Stimulated activated CD4-positive, alpha-beta T cell treated with anti-CD3 and anti-CD28 coated beads, Interleukin-4, amount 100 ng/mL, for 4 hours (primary cell): ENCODE measurements at regions not wholly inside any gene's neighbourhood (a gene's known extent, or its start where the extent isn't known, plus 50 kb on each side); places are given as distances from the start of the nearest gene placed in this dataset.

Experiments used
- DNase-seq, 2 experiments: peaks; one replicate each; pipeline ENCODE4 v3.0.0-alpha.2; 2020

DNA sequence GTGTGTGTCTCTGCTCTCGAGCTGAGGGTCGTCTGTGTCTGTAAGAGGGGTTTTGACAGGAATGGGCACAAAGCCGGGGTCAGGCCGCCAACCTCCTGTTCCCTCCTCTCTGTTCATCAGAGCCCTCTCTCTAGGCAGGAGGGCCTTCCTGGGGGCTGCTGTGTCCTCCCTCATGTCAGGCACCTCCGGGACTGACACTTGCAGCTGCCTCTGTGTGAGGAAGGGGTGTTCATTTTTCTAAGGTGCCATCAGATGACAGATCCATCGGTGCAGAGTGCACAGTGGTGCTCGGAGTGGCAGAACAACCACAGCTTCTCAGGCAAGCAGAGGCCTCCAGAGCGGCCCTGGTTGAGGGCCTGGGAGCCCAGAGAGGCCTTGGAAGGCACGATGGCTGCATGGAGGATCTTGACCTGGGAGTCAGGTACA, 265.4 kb upstream of the B3GAT1 start:
- no peak for DNase-seq

DNA sequence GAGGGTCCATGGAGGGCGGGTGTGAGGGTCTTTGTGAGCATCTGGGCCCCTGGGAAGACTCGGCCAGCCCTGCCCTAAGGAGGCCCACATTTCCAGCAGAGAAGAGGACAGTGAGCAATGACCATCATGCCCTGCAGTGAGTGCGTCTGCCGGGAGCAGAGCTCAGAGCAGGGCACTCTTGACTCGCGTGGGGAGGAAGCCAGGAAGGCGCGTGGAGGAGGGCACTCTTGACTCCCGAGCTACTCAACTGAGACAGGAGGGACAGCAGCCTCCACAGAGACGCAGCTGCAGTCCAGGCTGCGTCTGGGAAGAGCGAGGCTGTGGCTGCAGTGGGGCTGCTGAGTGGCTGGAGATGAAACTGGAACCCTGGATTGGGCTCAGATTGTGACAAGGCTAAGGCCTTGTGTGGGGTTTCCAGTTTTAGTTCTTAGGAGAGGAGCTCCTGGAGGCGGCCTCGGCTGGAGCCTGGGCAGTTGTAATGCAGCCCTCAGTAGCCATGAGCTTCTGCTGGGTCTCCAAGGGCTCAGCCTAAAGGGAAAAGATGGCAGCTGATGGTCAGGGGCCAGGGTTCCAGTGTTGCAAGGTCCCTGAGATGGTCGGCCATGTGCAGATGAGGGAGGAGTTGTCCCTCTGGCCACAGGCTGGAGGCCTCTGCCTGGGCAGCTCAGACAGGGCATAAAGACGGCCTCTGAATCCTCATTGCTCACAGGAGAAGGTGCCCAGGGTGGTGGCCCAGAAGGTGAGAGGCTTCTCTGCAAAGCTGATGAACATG, 264.7 kb upstream of the B3GAT1 start:
- no peak for DNase-seq

DNA sequence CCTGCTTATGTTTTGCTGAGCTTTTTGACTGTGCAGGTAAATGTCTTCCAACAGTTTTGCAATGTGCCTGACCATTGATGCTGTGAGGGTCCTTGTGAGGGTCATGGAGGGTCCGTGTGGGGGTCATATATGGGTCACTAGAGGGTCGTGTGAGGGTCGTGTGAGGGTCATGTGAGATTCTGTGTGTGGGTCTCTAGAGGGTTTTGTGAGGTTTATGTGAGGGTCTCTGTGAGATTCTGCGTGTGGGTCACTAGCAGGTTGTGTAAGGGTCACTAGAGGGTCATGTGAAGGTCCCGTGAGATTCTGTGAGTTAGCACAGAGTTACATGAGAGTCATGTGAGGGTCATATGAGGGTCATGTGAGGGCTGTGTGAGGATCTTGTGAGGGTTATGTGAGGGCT, 263.9 kb upstream of the B3GAT1 start:
- DNase-seq = no peak

DNA sequence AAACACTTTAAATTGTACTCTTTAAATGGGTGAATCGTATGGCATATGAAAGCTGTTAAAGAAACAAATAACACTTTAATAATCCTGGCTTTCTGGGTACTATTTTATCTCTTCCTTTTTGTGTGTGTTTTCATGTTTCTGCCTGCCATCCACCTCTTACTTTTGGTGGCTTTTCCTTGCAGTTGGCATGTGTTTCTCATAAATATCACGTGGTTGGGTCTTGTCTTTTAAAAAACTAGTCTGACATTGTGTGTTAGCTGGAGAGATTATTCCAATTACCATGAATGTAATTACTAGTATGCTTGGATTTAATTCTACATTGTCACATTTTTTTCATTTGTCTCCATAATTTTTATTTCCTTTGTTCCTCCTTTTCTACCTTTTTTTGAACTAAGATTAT, 262.9 kb upstream of the B3GAT1 start:
- DNase-seq = no peak

DNA sequence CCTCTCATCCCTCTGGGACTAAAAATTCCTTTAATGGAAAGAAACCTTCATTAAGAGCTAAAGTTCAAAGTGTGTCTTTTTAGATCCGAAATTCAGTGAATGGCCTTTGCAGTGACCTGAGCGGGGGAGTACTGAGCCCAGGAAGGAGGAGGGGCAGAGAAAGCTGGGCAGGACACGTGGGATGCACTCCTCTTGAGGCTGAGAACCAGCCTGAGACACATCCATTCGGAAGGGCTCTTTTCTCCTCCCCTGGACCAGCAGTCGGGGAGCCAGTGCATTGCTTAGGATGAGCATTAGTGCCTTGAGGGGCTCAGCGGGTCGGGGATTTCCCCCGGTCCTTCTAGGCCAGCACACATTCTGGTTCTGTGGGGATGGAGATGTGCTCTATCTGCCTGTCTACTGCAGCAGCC, 258.9 kb upstream of the B3GAT1 start:
- no peak for DNase-seq

DNA sequence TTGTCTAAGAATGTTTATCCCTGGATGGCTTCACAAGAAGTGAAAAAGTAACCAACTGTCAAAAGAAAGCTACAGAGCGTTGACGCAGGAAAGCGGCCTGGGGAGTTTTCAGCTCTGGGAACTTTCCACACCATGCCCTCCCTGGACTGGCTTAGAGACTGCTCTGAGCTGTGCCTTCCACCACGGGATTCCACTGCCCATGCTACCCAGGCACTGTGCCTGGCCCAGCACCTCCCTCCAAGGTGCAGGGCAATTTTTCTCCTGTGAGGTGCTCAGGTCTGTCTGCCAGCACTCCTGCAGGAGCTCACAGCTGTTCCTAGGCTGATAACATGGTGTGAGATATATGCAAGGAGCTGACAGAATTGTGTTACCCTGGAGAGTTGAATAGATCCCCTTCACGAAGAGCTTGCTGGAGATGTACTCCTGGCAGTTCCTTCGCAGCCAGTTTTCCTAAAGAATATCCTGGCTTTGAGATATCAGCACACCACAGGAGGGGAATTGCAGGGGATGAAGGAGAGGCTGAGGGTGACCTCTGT, 258.3 kb upstream of the B3GAT1 start:
- DNase-seq = no peak

DNA sequence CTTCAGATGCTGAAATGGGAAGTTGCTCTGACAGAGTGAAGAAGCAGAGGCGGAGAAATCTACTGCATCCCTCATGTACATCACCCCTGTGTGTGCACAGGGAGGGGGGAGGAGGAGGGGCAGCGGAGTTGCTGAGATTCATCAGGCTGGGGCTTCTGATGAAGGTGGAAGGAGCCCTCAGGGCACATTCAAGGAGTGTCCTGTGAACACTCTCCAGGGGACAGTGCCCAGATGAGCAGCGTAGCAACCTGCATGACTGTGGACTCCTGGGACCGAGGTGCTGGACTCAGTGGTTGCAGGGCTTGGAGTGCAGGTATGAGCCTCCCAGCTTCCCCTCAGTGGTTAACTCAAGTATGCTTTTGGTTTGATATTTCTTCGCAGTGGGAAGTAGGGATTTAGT, 257.8 kb upstream of the B3GAT1 start:
- DNase-seq = no peak

DNA sequence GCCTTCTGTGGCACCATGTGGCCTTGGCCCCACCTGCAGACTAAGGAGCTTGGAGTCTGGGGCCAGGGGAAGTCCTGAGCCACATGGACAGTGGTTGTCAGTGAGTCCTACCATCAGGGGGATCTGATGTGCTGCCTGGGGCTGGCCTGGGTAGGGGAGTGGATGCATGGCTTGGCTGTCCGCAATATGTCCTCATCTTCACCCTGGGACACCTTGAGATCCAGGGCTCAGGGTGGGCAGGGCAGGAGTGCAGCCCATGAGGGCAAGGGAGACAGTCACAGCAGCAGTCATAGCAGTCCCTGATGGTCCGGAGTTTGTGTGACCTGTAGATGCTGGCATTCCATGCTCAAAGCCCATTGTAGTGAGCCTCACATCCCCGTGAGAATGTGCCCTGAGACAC, 256.8 kb upstream of the B3GAT1 start:
- DNase-seq = no peak

DNA sequence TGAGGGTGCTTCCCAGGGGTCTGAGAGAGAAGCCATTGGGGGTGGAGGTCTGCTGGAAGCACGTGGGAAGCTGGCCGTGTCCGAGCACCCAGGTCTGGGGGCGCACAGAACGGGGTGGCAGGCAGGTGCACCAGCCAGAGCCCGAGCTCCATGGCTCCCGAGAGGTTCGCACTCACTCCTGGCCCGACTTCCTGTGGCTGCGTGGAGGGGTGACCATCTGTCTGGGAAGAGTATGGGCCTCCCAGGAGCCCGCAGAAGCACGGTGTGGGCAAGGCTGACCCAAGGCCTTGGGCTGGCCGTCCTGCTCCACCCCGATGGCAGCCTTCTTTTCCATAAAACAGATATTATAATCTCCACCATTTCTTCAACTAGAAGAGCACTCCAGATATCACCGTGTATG, 256.0 kb upstream of the B3GAT1 start:
- DNase-seq = no peak

DNA sequence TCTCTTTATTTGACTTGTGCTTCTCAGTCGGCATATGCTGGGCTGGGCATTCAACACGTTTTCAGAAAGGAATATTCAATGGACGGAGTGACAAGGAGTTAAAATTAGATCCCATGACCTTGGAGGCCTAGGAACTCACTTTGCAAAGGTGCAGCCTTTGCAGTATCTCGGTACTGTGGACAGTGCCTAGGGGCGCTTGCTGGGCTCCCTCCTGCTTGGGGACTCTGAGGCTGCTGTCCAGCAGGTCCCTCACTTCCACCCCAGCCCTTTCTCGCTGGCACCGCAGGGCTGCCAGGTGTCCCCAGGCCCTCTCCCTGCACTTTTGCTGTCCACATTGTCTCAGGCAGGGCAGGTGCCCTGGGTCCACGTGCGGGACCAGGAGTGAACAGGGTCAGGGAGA, 255.5 kb upstream of the B3GAT1 start:
- no peak for DNase-seq

DNA sequence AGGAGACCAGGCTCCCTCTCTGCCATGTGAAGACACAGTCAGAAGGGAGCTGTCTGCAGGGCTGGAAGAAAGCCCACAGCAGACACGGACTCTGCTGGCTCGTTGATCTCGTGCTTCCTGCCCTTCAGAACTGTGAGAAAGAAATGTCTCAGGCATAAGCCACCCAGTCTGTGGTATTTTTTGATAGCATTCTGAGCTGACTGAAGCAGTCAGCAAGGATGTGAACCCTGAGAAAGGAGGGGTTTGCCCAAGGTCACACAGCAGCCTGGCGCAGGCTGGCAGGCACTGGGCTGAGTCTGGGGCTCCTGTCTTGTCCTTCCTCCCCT, 255.1 kb upstream of the B3GAT1 start:
- DNase-seq = no peak

DNA sequence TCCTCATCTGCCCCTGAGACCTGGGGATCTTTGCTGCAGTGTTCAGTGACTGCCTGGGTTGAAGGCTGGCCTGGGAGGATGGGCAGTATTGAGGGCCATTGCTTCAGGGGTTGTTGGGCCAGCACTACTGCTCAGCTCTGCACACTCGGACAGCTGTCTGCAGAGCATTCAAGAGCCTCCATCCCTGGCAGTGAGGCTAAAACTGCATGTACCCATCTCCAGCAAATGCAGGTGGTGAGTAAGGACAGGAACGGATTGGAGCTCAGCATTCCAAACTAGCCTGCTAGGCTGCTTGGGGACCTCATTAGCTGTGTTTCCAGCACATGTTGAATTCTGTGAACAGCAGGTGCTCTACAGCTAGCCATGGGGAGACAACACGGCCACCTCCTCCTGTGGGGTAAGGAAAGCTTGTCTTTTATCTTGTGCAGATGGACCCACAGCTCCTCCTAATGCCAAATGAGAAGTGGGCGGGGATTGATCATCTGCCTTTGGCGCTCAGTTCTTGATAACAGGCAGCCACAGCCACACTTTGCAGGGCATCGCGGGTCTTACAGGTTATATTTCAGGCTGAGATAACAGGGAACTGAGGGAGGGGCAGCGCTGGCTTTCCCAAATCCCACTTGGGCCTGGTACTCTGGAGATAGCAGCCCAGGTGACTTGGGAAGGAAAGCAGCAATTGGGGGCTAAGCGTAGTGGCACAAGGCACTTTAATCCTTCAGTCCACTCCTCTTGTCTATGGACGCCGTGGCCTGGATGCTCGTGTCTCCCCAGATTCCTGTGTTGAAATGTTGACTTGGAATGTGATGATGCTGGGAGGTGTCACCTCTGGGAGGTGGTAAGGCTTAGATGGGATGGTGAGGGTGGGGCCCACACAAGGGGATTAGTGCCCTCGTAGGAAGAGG, 254.5 kb upstream of the B3GAT1 start:
- DNase-seq = no peak

DNA sequence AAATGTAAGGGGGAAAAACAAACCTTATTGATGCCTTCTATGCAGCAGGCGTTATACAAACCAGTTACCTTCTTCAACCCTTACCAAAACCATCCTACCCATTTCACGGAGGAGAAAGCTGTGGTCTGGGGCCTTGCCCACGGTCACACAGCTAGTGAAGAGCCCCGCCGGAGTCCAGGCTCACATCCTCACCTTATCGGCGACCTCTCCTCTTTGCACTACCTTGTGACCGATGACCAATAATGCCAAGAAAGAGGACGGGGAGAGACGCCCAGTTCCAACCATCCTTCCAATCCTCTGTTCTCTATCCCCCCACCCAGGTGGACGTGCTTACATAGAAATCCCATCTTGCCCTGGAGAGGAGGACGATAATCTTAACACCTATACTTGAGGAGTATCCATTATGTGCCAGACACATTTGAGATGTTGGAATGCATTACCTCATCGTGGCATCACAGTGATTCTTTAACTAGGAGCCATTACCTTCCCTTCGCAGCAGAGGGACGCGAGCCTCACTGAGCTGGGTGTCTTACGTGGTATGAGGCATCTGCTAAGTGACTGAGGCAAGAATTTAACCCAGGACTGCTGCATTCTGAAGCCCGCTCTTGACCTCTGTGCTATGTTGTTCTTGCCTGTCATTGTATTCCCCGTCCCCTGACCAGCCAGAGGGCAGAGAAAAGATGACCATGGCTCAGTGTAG, 253.7 kb upstream of the B3GAT1 start:
- DNase-seq = no peak

DNA sequence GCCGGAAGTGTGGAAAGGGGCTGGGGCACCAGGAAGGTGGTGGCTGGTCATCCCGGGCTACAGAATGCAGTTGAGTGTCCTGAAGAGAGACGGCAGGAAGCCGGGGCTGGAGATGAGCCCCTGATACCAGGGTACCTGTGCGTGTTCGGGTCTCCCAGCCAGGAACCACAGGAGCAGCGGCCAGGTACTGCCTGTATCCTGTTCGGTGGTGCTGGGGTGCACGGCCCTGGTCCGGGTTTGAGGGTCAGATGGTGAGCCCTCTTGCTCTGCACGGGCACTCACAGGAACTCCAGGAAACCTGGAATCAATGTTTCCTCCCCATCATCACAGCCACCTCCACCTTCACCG, 253.1 kb upstream of the B3GAT1 start:
- DNase-seq = no peak

DNA sequence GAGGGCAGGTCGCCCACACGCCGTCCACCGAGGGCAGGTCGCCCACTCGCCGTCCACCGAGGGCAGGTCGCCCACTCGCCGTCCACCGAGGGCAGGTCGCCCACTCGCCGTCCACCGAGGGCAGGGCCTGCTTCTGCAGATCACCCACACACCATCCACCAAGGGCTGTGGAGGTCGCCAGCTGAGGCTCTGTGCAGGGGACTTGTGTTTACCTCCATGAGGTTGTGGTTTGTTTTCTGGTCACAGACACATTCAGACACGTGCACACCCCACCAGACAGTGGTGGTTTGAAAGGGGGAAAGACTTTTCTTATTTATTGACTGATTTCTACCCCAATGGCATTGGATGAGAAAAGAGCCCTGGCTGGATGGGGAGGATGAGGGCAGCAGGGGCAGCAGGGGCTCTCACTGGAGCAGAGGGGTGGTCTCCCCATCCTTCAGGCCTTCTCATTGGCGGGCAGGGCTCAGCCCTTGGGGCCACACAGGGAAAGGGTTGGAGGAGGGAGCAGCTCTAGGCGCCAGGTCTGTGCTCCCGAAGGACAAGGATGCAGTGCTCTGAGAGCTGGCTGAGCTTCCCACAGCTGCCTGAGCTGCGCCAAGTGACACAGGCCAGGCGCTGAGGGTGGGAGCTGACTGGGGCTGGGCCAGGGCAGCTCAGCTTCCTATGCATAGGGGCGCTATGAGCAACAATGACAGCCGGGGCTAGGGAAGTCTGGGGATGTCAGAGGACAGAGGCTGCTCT, 252.6 kb upstream of the B3GAT1 start:
- no peak for DNase-seq

DNA sequence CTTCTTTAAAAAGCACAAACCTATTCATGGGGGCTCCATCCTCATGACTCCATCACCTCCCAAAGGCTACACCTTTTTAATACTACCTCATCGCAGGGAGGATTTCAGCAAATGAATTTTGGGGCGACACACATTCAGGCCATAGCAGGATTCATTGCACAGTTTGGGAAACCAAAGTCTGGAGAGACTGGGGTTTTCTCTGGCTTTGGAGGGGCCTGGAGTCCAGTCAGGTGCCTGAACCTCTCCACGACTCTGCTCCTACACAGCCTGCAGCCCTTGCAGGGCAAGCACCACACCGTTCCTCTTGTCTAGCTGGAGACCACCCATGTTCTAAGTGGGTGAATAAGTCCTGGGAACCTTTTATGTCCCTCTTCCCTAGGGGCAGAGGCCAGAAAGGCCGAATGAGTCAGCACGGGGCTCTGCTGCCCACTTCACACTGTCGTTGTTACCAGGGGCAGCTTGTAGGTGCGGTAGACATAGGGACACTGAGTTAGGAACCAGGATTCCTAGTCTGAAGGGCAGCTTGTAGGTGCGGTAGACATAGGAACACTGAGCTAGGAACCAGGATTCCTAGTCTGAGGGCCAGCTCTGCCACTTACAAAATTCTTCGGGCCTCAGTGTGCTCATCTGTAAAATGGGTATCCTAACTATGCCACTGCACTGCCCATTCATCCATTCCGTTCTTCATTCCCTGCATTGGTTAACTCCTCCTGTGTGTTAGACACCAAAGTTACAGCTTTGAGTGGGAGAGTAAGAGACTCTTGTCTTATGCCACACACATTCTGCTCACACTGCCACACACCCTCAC, 251.7 kb upstream of the B3GAT1 start:
- DNase-seq = no peak

DNA sequence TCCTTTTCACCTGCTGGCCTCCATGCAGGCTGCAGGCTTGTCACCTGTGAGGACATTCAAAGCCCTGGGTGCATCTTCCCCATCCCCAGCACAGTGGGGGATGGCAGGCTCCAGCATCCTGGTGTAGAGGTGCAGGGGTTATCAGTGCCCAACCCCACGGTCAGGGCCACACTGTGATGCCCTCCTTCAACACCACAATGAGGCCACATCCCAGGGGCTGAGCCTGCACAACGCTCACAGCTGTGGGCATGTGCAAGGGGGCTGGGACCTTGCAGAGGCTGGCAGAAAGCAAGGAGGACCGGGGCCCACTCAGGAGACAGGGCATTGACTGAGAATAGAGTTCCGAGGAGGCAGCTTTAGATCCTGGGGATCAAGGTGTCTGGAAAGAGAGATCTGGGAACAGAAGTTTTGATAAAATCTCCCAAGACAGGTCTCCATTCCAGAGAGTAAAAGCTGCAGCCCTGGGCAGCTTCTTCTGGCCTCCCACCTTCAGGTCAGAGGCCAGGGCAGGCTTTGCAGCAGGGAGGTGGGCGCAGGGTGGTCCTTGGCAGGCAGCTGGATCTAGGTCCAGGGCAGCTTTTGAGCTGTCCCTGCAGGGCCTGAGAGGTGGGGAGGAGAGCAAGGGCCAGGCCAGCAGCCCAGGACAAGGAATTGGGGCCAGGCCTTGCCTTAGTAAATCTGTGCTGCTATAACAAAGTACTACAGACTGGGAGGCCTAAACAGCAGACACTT, 250.8 kb upstream of the B3GAT1 start:
- no peak for DNase-seq

DNA sequence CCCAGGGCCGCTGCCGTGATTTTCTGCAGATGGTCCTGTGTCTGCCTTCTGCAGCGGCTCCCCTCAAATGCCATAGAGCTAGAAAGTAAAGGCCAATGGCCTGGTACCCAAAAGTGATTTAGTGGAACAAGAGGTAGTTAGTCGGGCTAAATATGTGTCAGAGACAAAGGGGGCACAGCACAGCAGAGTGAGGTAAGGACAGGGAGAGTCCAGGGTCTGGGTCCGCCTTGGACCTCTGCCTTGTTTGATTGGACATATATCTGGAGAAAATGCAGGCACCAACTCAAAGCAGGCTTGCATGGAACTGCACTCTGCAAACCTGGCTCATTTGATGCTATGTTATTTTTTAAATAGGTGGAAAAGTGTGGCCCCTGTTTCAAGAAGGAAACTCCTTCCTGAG, 249.6 kb upstream of the B3GAT1 start:
- no peak for DNase-seq

DNA sequence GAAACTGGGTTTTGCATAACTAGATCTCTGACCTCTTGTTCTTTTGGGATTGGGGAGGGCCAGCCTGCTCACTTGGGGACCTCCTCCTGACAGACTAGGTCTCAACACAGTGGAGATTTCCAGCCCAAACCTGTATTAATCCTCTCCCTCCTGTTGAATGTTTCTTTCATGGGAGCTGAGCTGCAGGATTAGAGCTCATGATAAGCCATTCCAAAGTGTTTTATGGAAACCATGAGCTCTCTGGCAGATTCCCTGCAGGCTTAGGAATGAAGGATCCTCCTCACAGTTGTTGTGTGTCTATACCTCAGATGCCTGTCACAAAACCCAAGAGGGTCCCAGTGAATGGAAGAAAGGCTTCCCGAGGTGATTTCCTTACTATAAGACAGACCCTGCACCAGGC, 248.4 kb upstream of the B3GAT1 start:
- DNase-seq = no peak

DNA sequence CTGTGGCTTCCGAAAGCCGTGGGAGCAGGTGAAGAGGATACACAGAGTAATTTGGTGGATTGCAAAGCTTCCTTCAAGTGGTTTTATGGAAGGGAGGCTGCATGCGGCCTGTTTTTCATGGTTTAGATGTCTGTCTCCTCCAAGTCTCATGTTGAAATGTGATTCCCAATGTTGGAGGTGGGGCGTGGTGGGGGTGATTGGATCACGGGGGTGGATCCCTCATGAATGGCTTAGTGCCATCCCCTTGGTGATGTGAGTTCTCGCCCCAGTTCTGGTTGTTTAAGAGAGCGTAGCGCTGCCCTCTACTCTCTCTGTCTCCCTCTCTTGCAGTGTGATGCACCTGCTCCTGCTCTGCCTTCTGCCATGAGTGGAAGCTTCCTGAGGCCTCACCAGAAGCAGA, 247.8 kb upstream of the B3GAT1 start:
- no peak for DNase-seq

DNA sequence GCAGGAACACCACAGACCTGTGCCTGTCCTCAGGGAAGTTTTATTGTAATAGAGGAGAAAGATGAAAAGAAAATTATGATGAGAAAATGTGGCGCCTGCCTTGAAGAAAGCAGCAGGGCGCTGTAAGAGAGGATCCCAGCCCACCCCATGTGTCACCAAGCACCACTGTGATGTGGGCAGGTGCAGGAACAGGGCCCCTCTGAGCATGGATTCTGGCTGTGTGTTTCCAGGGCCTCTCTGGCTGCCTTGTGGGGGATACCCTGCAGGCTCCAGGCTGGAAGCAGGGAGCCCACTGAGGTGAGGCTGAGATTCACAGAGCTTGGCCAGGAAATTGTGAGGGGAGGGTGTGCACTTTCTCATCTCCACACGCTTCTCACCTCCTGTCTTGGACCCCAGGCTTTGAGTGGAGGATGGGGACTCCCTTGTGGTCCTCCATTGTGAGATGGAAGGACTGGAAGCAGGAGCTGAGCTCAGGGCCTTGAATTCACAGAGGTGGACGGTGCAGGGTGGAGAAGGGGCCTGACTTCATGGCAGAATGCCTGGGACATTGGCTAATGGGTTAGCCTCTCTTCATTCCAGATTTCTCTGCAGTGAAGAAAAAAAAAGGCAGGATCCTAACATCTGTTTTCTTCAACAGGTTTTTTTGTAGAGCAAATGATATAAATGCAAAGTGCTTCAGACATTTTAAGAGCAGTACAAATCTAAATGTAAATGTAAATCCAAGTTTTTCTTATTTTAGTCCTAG, 246.6 kb upstream of the B3GAT1 start:
- no peak for DNase-seq
